ENCODE measurements at regions not wholly inside any gene's neighbourhood (a gene's known extent, or its start where the extent isn't known, plus 50 kb on each side); places are given as distances from the start of the nearest gene placed in this dataset.

DNA sequence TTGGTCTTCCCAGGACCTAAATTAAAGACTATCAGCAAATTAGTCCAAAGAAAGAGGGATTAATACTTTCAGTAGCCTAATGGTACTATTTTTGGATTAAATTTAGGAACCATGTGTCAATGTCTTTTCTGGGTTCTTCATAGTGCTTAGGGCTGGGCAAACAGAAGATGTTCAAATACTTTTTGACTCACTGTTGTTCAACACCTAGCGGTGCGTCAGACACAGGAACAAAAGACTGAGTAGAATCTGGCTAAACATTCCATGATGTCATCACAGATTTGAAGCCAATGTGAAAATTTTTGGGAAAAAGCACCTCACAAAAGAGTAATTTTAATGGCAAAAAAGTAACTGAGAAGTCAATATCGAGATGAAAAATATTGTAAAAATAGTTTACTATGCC, 544.4 kb downstream of the EFNA5 start:
- H4K8ac ChIP-seq (replicated peaks; ENCODE audit: insufficient read length, low read depth, low read length) = no peak overlapping the region
- no peak overlapping the region for H3K4me3 Mint-ChIP-seq
- H2BK5ac ChIP-seq (ENCODE audit: insufficient read length, low read length) = no peak overlapping the region
- no peaks in the 10 kb centered on the region for H3K23me2 ChIP-seq (ENCODE audit: insufficient read length, low read depth, low read length, poor library complexity, severe bottlenecking)
- H2BK15ac ChIP-seq (ENCODE audit: low read depth, low read length) = no peak overlapping the region
- no peak overlapping the region for H2BK120ac ChIP-seq (ENCODE audit: low read depth, low read length, poor library complexity, severe bottlenecking)
- no peaks in the 10 kb centered on the region for H3K79me2 ChIP-seq (ENCODE audit: insufficient read depth, low read length)
- no peak overlapping the region for H3K27ac Mint-ChIP-seq
- H4K91ac ChIP-seq (ENCODE audit: insufficient read length, low read depth, low read length) = no peak overlapping the region
- no peaks in the 10 kb centered on the region for H3K9me3 Mint-ChIP-seq
- no peak overlapping the region for H2AK5ac ChIP-seq (ENCODE audit: insufficient read length, low read length)
- no peak overlapping the region for H4K5ac ChIP-seq (ENCODE audit: insufficient read length, low read depth, low read length)
- H3K23ac ChIP-seq (ENCODE audit: insufficient read length, low read depth, low read length) = no peak overlapping the region
- no peak overlapping the region for H3K4me2 ChIP-seq (ENCODE audit: insufficient read depth, insufficient read length, low read length)
- TF ChIP-seq, protein P1, sequence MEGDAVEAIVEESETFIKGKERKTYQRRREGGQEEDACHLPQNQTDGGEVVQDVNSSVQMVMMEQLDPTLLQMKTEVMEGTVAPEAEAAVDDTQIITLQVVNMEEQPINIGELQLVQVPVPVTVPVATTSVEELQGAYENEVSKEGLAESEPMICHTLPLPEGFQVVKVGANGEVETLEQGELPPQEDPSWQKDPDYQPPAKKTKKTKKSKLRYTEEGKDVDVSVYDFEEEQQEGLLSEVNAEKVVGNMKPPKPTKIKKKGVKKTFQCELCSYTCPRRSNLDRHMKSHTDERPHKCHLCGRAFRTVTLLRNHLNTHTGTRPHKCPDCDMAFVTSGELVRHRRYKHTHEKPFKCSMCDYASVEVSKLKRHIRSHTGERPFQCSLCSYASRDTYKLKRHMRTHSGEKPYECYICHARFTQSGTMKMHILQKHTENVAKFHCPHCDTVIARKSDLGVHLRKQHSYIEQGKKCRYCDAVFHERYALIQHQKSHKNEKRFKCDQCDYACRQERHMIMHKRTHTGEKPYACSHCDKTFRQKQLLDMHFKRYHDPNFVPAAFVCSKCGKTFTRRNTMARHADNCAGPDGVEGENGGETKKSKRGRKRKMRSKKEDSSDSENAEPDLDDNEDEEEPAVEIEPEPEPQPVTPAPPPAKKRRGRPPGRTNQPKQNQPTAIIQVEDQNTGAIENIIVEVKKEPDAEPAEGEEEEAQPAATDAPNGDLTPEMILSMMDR (conservative IDR thresholded peaks at IDR 0.05) = no peak
- WGBS (ENCODE audit: extremely low coverage, insufficient read length, low lambda C conversion rate) = no CpG with 5 or more reads among the region's 3 CpGs
- no peaks in the 10 kb centered on the region for H3K4me1 ChIP-seq (ENCODE audit: insufficient read depth, low read length)
- H3K9ac ChIP-seq (ENCODE audit: extremely low read depth, insufficient read length, low read length) = no peak overlapping the region
- no peak overlapping the region for H3T11ph ChIP-seq (ENCODE audit: low read length)
- no peak overlapping the region for H3K14ac ChIP-seq (ENCODE audit: insufficient read depth, low read length)
- H3K27me3 ChIP-seq (ENCODE audit: insufficient read depth, low read length) = no peaks in the 10 kb centered on the region
- no peak overlapping the region for H3K4ac ChIP-seq (ENCODE audit: low read depth, low read length)
- H2BK12ac ChIP-seq (ENCODE audit: insufficient read length, low read depth, low read length) = no peak overlapping the region
- H4K20me1 ChIP-seq (ENCODE audit: control insufficient read depth, insufficient read depth, insufficient read length) = no peaks in the 10 kb centered on the region
- H2BK20ac ChIP-seq (ENCODE audit: low read depth, low read length, poor library complexity, severe bottlenecking) = no peak overlapping the region
- H3K18ac ChIP-seq (ENCODE audit: insufficient read length, low read depth, low read length) = no peak overlapping the region
- DNase-seq = no peak
- no peak overlapping the region for H3K27ac ChIP-seq (ENCODE audit: insufficient read length, low read depth, low read length)
- peaks cover 6 to 8% of the 10 kb centered on the region in 2 experiments; a peak in 3 of 4 replicates for H3K4me1 Mint-ChIP-seq
- no peaks in the 10 kb centered on the region for H3K27me3 Mint-ChIP-seq (ENCODE audit: low read depth)
- H3K36me3 Mint-ChIP-seq (ENCODE audit: insufficient read depth in 1 of 3, low read depth in 3 of 3) = no peaks in the 10 kb centered on the region; a peak in 1 of 7 replicates
- no peak overlapping the region for H2AFZ ChIP-seq (ENCODE audit: low read length)
- H3K79me1 ChIP-seq (ENCODE audit: insufficient read depth, low read depth, low read length, poor library complexity, severe bottlenecking) = no peaks in the 10 kb centered on the region
- H3K9me3 ChIP-seq (ENCODE audit: control insufficient read depth, low read depth, low read length) = no peaks in the 10 kb centered on the region
- H3K56ac ChIP-seq (ENCODE audit: insufficient read length, low read depth, low read length) = no peak overlapping the region
